Natural killer cell (primary cell): ENCODE measurements at regions not wholly inside any gene's neighbourhood (a gene's known extent, or its start where the extent isn't known, plus 50 kb on each side); places are given as distances from the start of the nearest gene placed in this dataset.

Source experiments
- ATAC-seq, 3 donors: fragments of 150-1000 bp in 2 of 3; fragments of 200-7000 bp in 1 of 3; cut with Tn5 transposase; 1 replicate in 1 of 3; 2 replicates in 2 of 3; pipeline ENCODE4 v1.10.0; 2021; ENCODE audit warnings: mild to moderate bottlenecking in 2 of 3, moderate library complexity in 2 of 3
- DNase-seq, 2 donors: peaks; one replicate each; pipeline versions ENCODE4 v3.0.0 to v3.0.0-alpha.2; 2013 to 2021; ENCODE audit warnings: mixed read lengths in 1 of 2
- H3K27ac ChIP-seq: one replicate; pipeline ENCODE4 v1.5.1; 2013; ENCODE audit warnings: mild to moderate bottlenecking, low read length
- H3K27me3 ChIP-seq: one replicate; pipeline ENCODE4 v1.6.1; 2013; ENCODE audit warnings: low read length; ENCODE audit not compliant: control insufficient read depth, insufficient read depth
- H3K36me3 ChIP-seq: one replicate; pipeline ENCODE4 v1.6.1; 2013; ENCODE audit warnings: low read length; ENCODE audit not compliant: control insufficient read depth, insufficient read depth
- H3K4me1 ChIP-seq: one replicate; pipeline ENCODE4 v1.6.1; 2013; ENCODE audit warnings: low read length; ENCODE audit not compliant: control insufficient read depth, insufficient read depth
- H3K4me3 ChIP-seq: one replicate; pipeline ENCODE4 v1.5.1; 2013; ENCODE audit warnings: low read length
- H3K9me3 ChIP-seq: one replicate; pipeline ENCODE4 v1.6.1; 2013; ENCODE audit warnings: low read length; ENCODE audit not compliant: control insufficient read depth, insufficient read depth
- H3K27ac Mint-ChIP-seq, 2 donors: one replicate each; pipeline ENCODE4 v1.8.0; 2022; ENCODE audit warnings: mild to moderate bottlenecking in 2 of 2, mixed read lengths in 2 of 2, moderate library complexity in 1 of 2
- H3K27me3 Mint-ChIP-seq, 2 donors: one replicate each; pipeline ENCODE4 v1.8.0; 2022; ENCODE audit warnings: low read depth in 2 of 2, mixed read lengths in 2 of 2
- H3K36me3 Mint-ChIP-seq: one replicate; pipeline ENCODE4 v1.8.0; 2022; ENCODE audit warnings: mixed read lengths
- H3K4me1 Mint-ChIP-seq, 2 donors: one replicate each; pipeline ENCODE4 v1.8.0; 2022; ENCODE audit warnings: mixed read lengths in 2 of 2
- H3K4me3 Mint-ChIP-seq: one replicate; pipeline ENCODE4 v1.8.0; 2022; ENCODE audit warnings: mild to moderate bottlenecking, moderate library complexity, mixed read lengths
- H3K9me3 Mint-ChIP-seq, 2 donors: one replicate each; pipeline ENCODE4 v1.8.0; 2022; ENCODE audit warnings: mixed read lengths in 2 of 2
- WGBS: methylation state at CpG from one replicate; pipeline ENCODE4 v1.1.7; 2013; ENCODE audit warnings: missing lambda C conversion rate; ENCODE audit not compliant: insufficient coverage; 5-methylcytosine and 5-hydroxymethylcytosine counted together
- intact Hi-C: fragments of 100-400 bp; cut with micrococcal nuclease; formaldehyde crosslinking; loops from one replicate; pipeline ENCODE4 v1.14.2; 2022
- TF ChIP-seq, protein P1 (sequence below): fragments of 200-600 bp; IDR thresholded peaks from one replicate; pipeline ENCODE4 v1.8.0; 2022; ENCODE audit warnings: antibody characterized with exemption

DNA sequence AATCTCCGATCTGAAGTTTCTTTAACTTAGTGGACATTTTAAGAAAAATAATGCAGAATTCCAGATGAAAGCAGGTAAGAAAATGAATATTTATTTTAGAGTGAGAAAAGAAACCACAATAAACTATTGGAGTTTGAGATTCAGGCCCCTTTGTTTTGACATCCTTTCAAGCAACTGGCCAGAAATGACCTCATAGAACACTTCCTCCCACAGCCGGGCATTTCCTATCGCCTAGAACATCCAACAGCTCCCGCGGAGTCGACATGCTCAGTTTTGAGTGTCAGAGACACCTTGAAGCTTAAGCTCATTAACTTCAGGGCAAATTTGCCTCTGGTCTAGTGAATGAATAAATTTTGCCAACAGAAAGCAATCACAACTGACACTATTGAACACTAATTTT is 369.2 kb downstream of the TLE4 start:
- DNase-seq (no peak), ATAC-seq (no peak)
- Histone ChIP-seq H3K27ac (no peak overlapping the region), H3K4me3 (no peak overlapping the region), H3K36me3 (no peaks in the 10 kb centered on the region), H3K27me3 (no peaks in the 10 kb centered on the region), H3K9me3 (no peaks in the 10 kb centered on the region), H3K4me1 (no peaks in the 10 kb centered on the region)
- 69% methylated on average over 6 of the region's 6 CpGs for WGBS
- H3K27ac Mint-ChIP-seq: no peak overlapping the region
- no peaks in the 10 kb centered on the region for H3K4me1 Mint-ChIP-seq
- no peaks in the 10 kb centered on the region for H3K9me3 Mint-ChIP-seq
- intact Hi-C loops: no loop called here
- no peaks in the 10 kb centered on the region for H3K36me3 Mint-ChIP-seq
- no peaks in the 10 kb centered on the region for H3K27me3 Mint-ChIP-seq
- TF ChIP-seq, protein P1, sequence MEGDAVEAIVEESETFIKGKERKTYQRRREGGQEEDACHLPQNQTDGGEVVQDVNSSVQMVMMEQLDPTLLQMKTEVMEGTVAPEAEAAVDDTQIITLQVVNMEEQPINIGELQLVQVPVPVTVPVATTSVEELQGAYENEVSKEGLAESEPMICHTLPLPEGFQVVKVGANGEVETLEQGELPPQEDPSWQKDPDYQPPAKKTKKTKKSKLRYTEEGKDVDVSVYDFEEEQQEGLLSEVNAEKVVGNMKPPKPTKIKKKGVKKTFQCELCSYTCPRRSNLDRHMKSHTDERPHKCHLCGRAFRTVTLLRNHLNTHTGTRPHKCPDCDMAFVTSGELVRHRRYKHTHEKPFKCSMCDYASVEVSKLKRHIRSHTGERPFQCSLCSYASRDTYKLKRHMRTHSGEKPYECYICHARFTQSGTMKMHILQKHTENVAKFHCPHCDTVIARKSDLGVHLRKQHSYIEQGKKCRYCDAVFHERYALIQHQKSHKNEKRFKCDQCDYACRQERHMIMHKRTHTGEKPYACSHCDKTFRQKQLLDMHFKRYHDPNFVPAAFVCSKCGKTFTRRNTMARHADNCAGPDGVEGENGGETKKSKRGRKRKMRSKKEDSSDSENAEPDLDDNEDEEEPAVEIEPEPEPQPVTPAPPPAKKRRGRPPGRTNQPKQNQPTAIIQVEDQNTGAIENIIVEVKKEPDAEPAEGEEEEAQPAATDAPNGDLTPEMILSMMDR: no peak
- H3K4me3 Mint-ChIP-seq: no peak overlapping the region

DNA sequence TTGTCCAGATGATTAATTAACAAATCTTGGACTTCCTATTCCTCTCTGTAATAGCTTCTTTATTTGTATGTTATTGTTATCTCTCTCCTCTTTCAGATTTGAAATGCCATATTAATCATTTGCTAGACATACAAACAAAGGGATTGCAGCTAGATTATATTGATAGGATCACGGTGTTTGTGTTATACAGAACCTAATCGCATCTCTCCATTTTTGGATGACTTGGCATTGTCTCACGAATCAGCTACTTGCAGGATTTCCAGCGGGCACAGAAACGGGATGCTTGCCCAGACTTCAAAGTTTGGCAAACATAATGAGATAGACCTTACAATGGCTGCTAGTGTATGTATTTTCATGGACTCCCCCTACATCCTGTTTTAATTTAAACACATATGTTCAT is 368.1 kb downstream of the TLE4 start:
- 97% methylated on average over 5 of the region's 5 CpGs for WGBS
- H3K36me3 ChIP-seq: no peaks in the 10 kb centered on the region
- no peaks in the 10 kb centered on the region for H3K9me3 ChIP-seq
- ATAC-seq: no peak
- H3K4me1 ChIP-seq: no peaks in the 10 kb centered on the region
- TF ChIP-seq, protein P1: no peak
- no peaks in the 10 kb centered on the region for H3K36me3 Mint-ChIP-seq
- H3K4me3 Mint-ChIP-seq: no peak overlapping the region
- no peaks in the 10 kb centered on the region for H3K27me3 Mint-ChIP-seq
- no peaks in the 10 kb centered on the region for H3K4me1 Mint-ChIP-seq
- no peaks in the 10 kb centered on the region for H3K9me3 Mint-ChIP-seq
- H3K27me3 ChIP-seq: no peaks in the 10 kb centered on the region
- H3K4me3 ChIP-seq: no peak overlapping the region
- no peak overlapping the region for H3K27ac Mint-ChIP-seq
- DNase-seq: no peak
- intact Hi-C loops: no loop called here
- H3K27ac ChIP-seq: no peak overlapping the region

DNA sequence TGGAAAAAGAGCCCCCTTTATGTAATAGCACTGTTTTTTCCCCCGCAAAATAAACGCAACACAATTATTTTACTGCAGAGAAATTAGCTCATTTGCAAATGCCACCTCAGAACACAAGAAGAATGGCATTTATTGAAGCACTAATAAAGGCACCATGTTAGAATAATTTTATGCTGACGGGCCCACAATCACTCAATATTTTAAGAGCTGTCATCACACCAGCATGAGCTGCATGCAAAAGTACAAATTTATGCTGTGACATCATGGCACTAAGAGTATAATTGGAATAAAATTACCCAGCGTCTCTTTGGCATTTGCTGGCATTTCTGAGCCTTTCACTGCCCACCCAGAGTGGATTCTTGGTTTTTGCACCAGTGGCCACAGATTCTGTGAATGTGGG is 364.6 kb downstream of the TLE4 start:
- no peaks in the 10 kb centered on the region for H3K27me3 Mint-ChIP-seq
- Histone ChIP-seq H3K27me3 (no peaks in the 10 kb centered on the region), H3K9me3 (no peaks in the 10 kb centered on the region), H3K4me1 (no peaks in the 10 kb centered on the region), H3K4me3 (no peak overlapping the region), H3K36me3 (no peaks in the 10 kb centered on the region), H3K27ac (no peak overlapping the region)
- no peak for ATAC-seq
- intact Hi-C loops: no loop called here
- H3K9me3 Mint-ChIP-seq: no peaks in the 10 kb centered on the region
- no peak for DNase-seq
- no peak overlapping the region for H3K4me3 Mint-ChIP-seq
- 90% methylated on average over 4 of the region's 4 CpGs for WGBS
- no peaks in the 10 kb centered on the region for H3K36me3 Mint-ChIP-seq
- no peaks in the 10 kb centered on the region for H3K4me1 Mint-ChIP-seq
- H3K27ac Mint-ChIP-seq: no peak overlapping the region
- TF ChIP-seq, protein P1: no peak

DNA sequence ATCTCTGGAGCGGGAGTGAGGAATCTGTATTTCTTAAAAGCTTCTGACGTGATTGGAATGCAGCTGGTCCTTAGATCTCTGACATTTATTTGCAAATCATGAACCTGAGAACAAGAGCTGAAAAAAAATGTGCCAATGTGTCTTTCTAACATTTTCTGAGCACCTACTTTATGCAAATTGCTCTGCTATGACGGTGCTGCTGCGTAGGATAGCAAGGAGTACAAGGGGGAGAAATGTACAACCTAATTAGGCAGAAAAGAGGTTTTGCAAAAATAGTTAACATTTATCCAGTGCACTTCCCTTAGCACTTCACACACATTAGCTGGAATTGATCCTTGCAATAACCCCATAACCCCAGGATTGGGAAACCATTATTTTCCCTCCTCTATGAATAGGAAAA is 357.5 kb downstream of the TLE4 start:
- H3K36me3 Mint-ChIP-seq: no peaks in the 10 kb centered on the region
- TF ChIP-seq, protein P1: no peak

More for the DNA sequence above, 357.5 kb downstream of the TLE4 start:
- Mint-ChIP-seq H3K27ac (no peak overlapping the region), H3K9me3 (no peaks in the 10 kb centered on the region), H3K4me3 (no peak overlapping the region), H3K4me1 (no peaks in the 10 kb centered on the region), H3K27me3 (no peaks in the 10 kb centered on the region)
- DNase-seq: no peak
- no peaks in the 10 kb centered on the region for H3K9me3 ChIP-seq
- no peak for ATAC-seq
- H3K36me3 ChIP-seq: no peaks in the 10 kb centered on the region
- no peak overlapping the region for H3K4me3 ChIP-seq
- intact Hi-C loops: no loop called here
- no peaks in the 10 kb centered on the region for H3K27me3 ChIP-seq
- H3K27ac ChIP-seq: no peak overlapping the region
- WGBS: 91% methylated on average over 3 of the region's 4 CpGs
- no peaks in the 10 kb centered on the region for H3K4me1 ChIP-seq
